Liver (tissue), 8 donors: ENCODE measurements at regions not wholly inside any gene's neighbourhood (a gene's known extent, or its start where the extent isn't known, plus 50 kb on each side); places are given as distances from the start of the nearest gene placed in this dataset.

Experiments
- DNase-seq: peaks from one replicate; pipeline ENCODE4 v3.0.0-alpha.2; 2017; ENCODE audit warnings: low spot score
- H3K27ac ChIP-seq, 2 donors: one replicate each; pipeline ENCODE4 v1.7.0; 2013; ENCODE audit warnings: inconsistent platforms in 2 of 2, low read length in 2 of 2, control low read depth in 1 of 2, low read depth in 1 of 2, mild to moderate bottlenecking in 1 of 2
- H3K27me3 ChIP-seq, 4 donors: one replicate each; pipeline versions ENCODE4 v1.6.1 to v1.7.0; 2013; ENCODE audit warnings: low read length in 3 of 4, inconsistent platforms in 1 of 4, mild to moderate bottlenecking in 1 of 4, moderate library complexity in 1 of 4; ENCODE audit not compliant: control insufficient read depth in 4 of 4, insufficient read depth in 4 of 4
- H3K36me3 ChIP-seq, 4 donors: one replicate each; pipeline versions ENCODE4 v1.6.1 to v1.7.0; 2013; ENCODE audit warnings: low read length in 3 of 4, mild to moderate bottlenecking in 3 of 4, low read depth in 1 of 4, moderate library complexity in 1 of 4; ENCODE audit not compliant: control insufficient read depth in 4 of 4, insufficient read depth in 3 of 4
- H3K4me1 ChIP-seq, 4 donors: one replicate each; pipeline versions ENCODE4 v1.6.1 to v1.7.0; 2013; ENCODE audit warnings: low read length in 3 of 4, mild to moderate bottlenecking in 3 of 4, moderate library complexity in 1 of 4; ENCODE audit not compliant: control insufficient read depth in 4 of 4, insufficient read depth in 4 of 4
- H3K4me3 ChIP-seq, 3 donors: one replicate each; pipeline versions ENCODE4 v1.6.1 to v1.7.0; 2013; ENCODE audit warnings: low read length in 3 of 3, control low read depth in 1 of 3, low read depth in 1 of 3, mild to moderate bottlenecking in 1 of 3
- H3K9ac ChIP-seq, 2 donors: one replicate each; pipeline ENCODE4 v1.7.0; 2013; ENCODE audit warnings: low read length in 2 of 2, mild to moderate bottlenecking in 2 of 2, moderate library complexity in 2 of 2, control low read depth in 1 of 2, low read depth in 1 of 2
- H3K9me3 ChIP-seq, 4 donors: one replicate each; pipeline versions ENCODE4 v1.6.1 to v1.7.0; 2013; ENCODE audit warnings: low read length in 3 of 4; ENCODE audit not compliant: control insufficient read depth in 4 of 4
- EGR1 ChIP-seq, 2 donors: IDR thresholded peaks; 2 replicates each; pipeline ENCODE4 v1.6.1; 2016 to 2018; ENCODE audit warnings: antibody characterized with exemption in 2 of 2, low read depth in 2 of 2
- FOXA1 ChIP-seq: IDR thresholded peaks from 2 replicates; pipeline ENCODE4 v1.6.1; 2016; ENCODE audit warnings: antibody characterized with exemption
- FOXA2 ChIP-seq: IDR thresholded peaks from 2 replicates; pipeline ENCODE4 v1.6.1; 2016; ENCODE audit warnings: antibody characterized with exemption
- GABPA ChIP-seq, 2 donors: IDR thresholded peaks in 1 of 2; conservative IDR thresholded peaks in 1 of 2; 2 replicates each; pipeline ENCODE4 v1.6.1; 2016; ENCODE audit warnings: antibody characterized with exemption in 2 of 2, mild to moderate bottlenecking in 1 of 2, moderate library complexity in 1 of 2
- HNF4A ChIP-seq, 2 donors: conservative IDR thresholded peaks; 2 replicates each; pipeline ENCODE4 v1.6.1; 2016; ENCODE audit warnings: antibody characterized with exemption in 2 of 2, mild to moderate bottlenecking in 2 of 2
- JUND ChIP-seq, 2 donors: IDR thresholded peaks; 2 replicates each; pipeline ENCODE4 v1.6.1; 2016; ENCODE audit warnings: antibody characterized with exemption in 2 of 2
- RAD21 ChIP-seq, 2 donors: IDR thresholded peaks; 2 replicates each; pipeline ENCODE4 v1.6.1; 2016; ENCODE audit warnings: antibody characterized with exemption in 2 of 2, mild to moderate bottlenecking in 2 of 2
- RXRA ChIP-seq, 2 donors: IDR thresholded peaks; 2 replicates each; pipeline ENCODE4 v1.6.1; 2017 to 2018; ENCODE audit warnings: antibody characterized with exemption in 2 of 2, mild to moderate bottlenecking in 1 of 2
- TAF1 ChIP-seq: conservative IDR thresholded peaks from 2 replicates; pipeline ENCODE4 v1.6.1; 2016; ENCODE audit warnings: antibody characterized with exemption, mild to moderate bottlenecking
- YY1 ChIP-seq: IDR thresholded peaks from 2 replicates; pipeline ENCODE4 v1.6.1; 2016; ENCODE audit warnings: antibody characterized with exemption, mild to moderate bottlenecking
- WGBS: extraction: QIAGEN DNeasy Blood & Tissue Kit; methylation state at CpG from one replicate; pipeline ENCODE4 v1.1.7; 2013; 5-methylcytosine and 5-hydroxymethylcytosine counted together
- TF ChIP-seq, protein P1 (sequence below): IDR thresholded peaks from 2 replicates; pipeline ENCODE4 v1.6.1; 2016; ENCODE audit warnings: antibody characterized with exemption
- TF ChIP-seq, protein P2 (sequence below): IDR thresholded peaks from 2 replicates; pipeline ENCODE4 v1.6.1; 2016; ENCODE audit warnings: antibody characterized with exemption
- TF ChIP-seq, protein P3 (sequence below): fragments of 150-350 bp; IDR thresholded peaks from 2 replicates; pipeline ENCODE4 v1.5.1; 2017; ENCODE audit warnings: improper control_type of control experiment, low read depth, low read length; ENCODE audit not compliant: missing input control
- donor health status: healthy.
- donor health status: healthy.
- donor health status: healthy.
- donor health status: healthy.
- donor health status: healthy.

DNA sequence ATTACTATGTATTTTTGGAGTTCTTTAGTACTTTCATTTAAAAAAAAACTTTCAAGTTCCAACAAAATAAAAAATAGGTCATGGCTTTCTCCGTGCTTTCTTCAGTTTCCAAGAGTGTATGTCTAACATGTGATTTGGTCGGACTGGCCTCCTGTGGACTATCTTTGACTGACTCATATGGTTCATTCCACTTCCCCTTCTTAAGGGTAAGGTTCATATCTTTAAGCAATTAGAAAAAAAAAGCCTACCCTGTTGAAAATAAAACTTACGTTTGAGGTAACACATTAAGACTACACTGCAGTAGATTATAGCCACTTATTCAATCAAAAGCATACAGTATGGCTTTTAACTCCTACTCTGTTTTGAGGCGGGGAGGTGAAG lies 112.8 kb upstream of the AHR start:
- TF ChIP-seq GABPA (IDR thresholded peaks at IDR 0.05 in 1 of 2, conservative IDR thresholded peaks at IDR 0.05 in 1 of 2) = no peak
- TF ChIP-seq, protein P1, sequence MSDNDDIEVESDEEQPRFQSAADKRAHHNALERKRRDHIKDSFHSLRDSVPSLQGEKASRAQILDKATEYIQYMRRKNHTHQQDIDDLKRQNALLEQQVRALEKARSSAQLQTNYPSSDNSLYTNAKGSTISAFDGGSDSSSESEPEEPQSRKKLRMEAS = no peak
- TF ChIP-seq, protein P2, sequence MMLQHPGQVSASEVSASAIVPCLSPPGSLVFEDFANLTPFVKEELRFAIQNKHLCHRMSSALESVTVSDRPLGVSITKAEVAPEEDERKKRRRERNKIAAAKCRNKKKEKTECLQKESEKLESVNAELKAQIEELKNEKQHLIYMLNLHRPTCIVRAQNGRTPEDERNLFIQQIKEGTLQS = no peak
- TF ChIP-seq JUND (IDR thresholded peaks at IDR 0.05) = peak in 1 of 2 donors; percentile 21
- no peak for TF ChIP-seq FOXA1
- no peaks in the 10 kb centered on the region for H3K27me3 ChIP-seq
- no peak overlapping the region for H3K27ac ChIP-seq
- no peak overlapping the region for H3K9ac ChIP-seq
- no peak for DNase-seq
- H3K9me3 ChIP-seq = no peaks in the 10 kb centered on the region
- peaks cover 0 to 17% (median 15%) of the 10 kb centered on the region in 4 donors for H3K4me1 ChIP-seq
- 67% methylated on average over 4 of the region's 4 CpGs for WGBS
- H3K4me3 ChIP-seq = no peak overlapping the region
- no peaks in the 10 kb centered on the region for H3K36me3 ChIP-seq

DNA sequence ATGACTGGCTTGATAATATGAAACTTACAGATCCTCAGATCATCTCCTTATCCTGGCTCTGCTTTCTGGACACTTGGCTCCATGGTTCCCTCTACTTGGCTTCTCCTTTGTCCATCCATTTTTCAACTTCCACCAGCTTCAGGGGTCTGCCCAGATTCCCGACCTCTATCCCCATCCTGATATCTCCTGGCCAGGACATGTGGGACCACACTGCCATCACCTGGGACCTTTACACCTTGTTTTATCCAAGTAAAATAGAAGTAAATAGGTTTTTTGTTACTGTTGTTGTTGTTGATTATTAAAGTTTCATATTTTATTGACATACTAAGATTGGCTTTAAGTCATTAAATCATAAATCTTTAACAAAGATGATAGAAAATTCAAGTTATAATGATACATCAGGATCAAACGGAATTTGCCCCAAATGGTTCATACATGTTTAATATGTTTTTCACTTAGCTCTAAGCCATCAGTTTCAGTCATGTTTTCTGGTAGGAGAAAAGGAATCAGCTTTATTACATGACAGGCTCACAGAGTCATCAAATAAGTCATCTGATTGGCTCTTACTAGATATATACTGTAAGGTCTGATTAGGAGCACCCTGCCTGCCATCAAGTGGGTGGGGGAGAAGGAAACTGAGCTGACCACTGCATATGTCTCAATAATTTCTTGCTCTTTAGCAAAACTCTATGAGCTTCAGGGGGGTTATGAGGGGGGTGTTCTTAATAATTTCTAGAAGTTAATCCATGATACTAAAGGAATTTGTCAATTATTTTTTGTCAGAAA lies 111.5 kb upstream of the AHR start:
- no peaks in the 10 kb centered on the region for H3K27me3 ChIP-seq
- H3K9ac ChIP-seq = no peak overlapping the region
- H3K4me3 ChIP-seq = no peak overlapping the region
- WGBS = 89% methylated on average over 2 of the region's 2 CpGs
- no peaks in the 10 kb centered on the region for H3K9me3 ChIP-seq
- no peak for TF ChIP-seq RXRA (IDR thresholded peaks at IDR 0.05)
- TF ChIP-seq HNF4A (conservative IDR thresholded peaks at IDR 0.05) = no peak
- peak; percentile 57 to 58 for TF ChIP-seq RAD21 (IDR thresholded peaks at IDR 0.05)
- H3K27ac ChIP-seq = no peak overlapping the region
- no peak for DNase-seq
- H3K4me1 ChIP-seq = peaks cover 0 to 17% (median 15%) of the 10 kb centered on the region in 4 donors
- no peaks in the 10 kb centered on the region for H3K36me3 ChIP-seq

DNA sequence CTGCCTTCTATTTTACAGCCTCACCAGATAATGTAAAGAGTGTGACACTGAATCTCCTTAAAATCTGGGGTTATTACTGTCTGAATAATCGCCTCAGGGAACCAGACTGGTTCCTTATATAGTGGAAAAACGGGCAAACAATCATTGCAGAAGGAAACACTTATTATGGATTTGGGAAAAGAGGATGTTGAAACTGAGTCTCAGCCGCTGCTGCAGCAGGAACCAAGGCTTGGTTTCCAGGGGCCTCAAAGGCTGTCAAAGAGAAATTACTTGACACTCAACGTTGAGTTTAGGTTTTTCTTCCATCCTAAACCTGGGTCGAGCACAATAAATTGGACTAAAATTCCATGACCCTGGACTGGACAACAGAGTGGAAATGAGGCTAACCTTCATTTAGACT lies 103.8 kb upstream of the AHR start:
- no peak for TF ChIP-seq JUND (IDR thresholded peaks at IDR 0.05)
- no peak for TF ChIP-seq EGR1 (IDR thresholded peaks at IDR 0.05; ENCODE audit: low read depth in 2 of 2)
- TF ChIP-seq, protein P3, sequence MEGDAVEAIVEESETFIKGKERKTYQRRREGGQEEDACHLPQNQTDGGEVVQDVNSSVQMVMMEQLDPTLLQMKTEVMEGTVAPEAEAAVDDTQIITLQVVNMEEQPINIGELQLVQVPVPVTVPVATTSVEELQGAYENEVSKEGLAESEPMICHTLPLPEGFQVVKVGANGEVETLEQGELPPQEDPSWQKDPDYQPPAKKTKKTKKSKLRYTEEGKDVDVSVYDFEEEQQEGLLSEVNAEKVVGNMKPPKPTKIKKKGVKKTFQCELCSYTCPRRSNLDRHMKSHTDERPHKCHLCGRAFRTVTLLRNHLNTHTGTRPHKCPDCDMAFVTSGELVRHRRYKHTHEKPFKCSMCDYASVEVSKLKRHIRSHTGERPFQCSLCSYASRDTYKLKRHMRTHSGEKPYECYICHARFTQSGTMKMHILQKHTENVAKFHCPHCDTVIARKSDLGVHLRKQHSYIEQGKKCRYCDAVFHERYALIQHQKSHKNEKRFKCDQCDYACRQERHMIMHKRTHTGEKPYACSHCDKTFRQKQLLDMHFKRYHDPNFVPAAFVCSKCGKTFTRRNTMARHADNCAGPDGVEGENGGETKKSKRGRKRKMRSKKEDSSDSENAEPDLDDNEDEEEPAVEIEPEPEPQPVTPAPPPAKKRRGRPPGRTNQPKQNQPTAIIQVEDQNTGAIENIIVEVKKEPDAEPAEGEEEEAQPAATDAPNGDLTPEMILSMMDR = no peak
- TF ChIP-seq RAD21 (IDR thresholded peaks at IDR 0.05) = no peak
- no peak for TF ChIP-seq TAF1
- TF ChIP-seq YY1 = no peak
- TF ChIP-seq, protein P2 = no peak
- TF ChIP-seq FOXA2 = no peak
- no peak for TF ChIP-seq FOXA1
- TF ChIP-seq, protein P1 = no peak
- TF ChIP-seq GABPA (IDR thresholded peaks at IDR 0.05 in 1 of 2, conservative IDR thresholded peaks at IDR 0.05 in 1 of 2) = no peak
- Histone ChIP-seq H3K27me3 (no peaks in the 10 kb centered on the region), H3K9ac (no peak overlapping the region), H3K4me1 (no peaks in the 10 kb centered on the region), H3K4me3 (no peak overlapping the region), H3K27ac (no peak overlapping the region), H3K9me3 (no peaks in the 10 kb centered on the region), H3K36me3 (no peaks in the 10 kb centered on the region)
- 80% methylated on average over 5 of the region's 5 CpGs for WGBS
- no peak for DNase-seq
